ENCODE measurements at regions not wholly inside any gene's neighbourhood (a gene's known extent, or its start where the extent isn't known, plus 50 kb on each side); places are given as distances from the start of the nearest gene placed in this dataset.
"Not testable (repeated sequence)": the region's sequence is repeated elsewhere in the genome, so short reads cannot be mapped to it uniquely, and the experiment has no call there.

DNA sequence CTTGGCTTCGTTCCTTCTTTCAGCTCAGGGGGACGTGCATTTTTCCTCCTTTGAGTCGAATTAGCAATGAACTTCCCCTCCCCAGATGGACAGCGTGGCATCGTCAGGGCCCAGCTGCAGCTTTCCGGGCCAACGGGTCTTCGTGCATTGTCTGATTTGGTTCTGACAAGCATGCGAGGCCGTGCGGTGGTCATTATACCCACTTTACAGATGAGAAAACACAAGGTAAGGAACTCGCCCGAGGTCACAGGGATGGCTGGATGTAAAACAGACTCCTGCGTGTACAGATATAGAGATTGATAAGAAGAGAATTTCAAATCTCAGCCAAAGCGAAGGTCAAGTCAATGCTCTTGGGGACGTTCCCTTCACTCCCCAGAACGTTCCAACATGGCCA lies 187.6 kb upstream of the SULF2 start:
- DNase-seq, result no peak

DNA sequence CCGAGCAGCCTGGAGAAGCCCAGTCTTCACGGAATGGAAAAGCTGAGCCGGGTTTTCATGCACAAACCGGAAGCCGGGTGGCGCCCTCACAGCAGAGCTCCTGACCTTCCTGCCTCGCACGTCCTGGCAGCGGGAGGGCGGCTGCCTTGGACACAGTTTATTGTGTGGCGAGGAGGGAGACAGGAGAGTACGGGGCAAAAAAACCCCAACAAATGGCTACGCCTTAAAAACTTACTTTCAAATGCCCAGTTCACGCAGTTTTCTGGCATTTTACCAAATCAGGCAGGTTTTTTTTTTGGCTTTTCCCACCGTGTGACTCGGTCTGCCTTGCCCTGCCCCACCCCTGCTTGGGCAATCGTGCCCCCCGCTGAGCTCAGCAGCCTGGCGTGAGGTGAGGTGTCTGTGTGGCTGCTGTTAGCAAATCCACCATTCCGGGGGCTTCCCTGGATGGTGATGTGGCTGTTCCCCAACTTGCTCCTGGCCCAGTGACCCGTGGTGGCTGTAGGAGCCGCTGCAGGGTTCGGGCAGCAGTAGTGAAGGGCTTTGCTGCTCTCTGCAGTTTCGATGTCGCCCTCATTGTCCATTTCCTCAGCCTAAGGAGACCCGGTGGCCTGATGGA lies 187.1 kb upstream of the SULF2 start:
- not testable (repeated sequence) for DNase-seq

DNA sequence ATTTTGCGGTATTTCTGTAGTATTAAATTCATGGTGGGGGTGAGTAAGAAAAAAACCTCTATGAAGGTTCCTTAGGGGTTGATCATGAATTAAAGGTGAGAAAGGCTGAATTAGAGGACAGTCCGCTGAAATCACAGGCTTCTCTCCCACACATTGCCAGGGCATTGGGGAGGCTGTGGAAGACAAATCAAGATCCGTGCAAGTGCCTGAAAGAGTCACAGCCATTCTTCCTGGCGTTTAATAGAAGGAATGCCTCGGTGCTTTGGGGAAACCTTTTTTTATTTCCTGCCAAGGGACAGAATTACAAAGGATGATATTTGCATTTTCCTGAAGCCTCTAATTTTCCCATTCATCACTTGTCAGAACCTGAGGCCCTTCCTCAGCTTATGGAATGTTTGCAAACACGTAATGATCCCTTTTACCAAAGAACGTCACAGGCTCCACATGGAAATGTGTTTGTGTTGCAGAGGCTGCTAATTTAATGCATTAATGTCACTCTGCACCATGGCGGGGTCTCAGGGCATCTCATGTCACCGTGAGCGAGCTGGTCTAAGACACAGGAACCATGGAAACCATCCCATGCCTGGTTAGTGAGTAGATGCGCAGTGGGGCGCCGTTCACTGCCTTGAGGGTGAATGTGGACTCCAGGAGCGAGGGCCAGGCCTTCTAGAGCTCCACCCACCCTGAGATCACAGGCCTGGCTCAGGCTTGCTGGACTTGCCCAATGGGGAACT lies 185.9 kb upstream of the SULF2 start:
- no peak for DNase-seq

DNA sequence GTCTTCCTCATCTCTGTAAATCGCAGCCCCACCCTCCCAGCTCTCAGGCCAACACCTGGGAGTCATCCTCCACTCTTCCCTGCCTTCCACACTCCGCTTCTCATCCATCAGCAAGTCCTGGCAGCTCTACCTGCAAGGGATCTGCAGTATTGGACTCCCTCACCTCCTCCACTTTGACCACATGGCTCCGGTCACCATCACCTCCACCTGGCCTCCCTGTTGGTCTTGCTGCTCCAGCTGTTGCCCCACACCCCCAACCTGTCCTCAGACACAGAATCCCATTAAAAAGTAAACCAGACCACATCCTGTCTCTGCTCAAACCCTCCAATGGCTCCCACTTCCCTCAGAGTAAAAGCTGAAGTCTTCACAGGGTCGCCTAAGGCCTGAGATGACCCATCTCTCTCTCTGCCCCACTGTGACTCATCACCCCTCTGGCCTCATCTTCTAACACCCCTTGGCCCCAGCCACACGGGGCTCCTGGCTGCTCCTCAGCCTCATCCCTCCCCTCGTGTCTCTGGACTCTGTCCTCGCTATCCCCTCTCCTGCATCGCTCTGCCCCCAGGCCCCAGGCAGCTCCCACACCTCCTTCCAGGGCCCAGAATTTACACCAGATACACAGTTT lies 185.1 kb upstream of the SULF2 start:
- DNase-seq, result no peak

DNA sequence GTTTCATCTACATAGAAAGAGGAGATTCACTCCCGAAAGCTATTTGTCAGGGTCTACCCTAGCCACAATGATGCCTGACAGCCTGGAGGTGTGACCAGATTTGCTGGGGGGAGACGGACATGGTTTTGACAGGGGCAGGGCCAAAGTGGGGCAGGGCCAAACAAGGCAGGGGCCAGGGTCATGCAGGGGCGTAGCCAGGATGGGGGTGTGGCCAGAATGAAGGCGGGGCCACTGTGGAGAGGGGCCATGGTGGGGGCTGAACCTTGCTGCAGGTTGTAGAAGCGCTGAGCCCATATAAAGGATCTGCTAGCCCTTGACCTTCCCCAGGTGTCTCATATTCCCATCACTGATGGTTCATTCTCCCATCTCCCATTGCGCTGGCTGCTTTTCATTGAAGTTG lies 184.1 kb upstream of the SULF2 start:
- no peak for DNase-seq

DNA sequence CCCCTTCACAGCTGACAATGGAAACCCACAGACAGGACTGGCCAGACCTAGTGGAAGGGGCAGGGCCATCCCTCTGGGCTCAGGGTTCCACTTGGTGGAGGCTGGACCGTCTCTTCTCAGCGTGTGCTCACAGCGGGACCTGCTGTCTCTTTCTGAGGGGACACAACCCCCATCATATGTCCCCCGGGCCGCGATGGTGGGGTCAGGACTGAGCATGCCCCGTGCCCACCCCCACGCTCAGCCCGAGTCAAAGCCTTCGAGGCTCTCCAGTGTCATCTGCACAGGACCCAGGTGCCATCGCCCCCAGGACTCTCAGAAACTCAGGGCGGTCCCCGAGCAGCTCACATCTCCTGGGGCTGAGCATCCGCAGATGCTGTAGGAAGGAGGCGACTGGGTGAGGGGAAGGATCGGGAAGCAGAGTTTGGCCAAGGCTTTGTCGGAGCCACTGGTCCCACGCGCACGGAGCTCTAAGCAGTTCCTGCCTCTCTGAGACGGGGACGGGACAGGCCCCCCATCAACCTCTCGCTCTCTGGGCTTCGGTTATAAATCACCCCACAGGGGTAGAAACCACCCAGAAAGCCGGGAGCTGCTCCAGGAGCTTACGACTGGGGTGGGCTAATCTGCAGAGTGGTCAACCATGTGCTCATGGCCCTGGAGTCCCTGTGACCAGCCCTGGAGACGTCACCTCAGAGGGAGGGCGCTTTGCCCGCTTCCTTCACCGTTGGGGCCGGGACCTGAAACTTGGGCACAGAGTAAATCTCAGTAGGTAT lies 183.4 kb upstream of the SULF2 start:
- no peak for DNase-seq

DNA sequence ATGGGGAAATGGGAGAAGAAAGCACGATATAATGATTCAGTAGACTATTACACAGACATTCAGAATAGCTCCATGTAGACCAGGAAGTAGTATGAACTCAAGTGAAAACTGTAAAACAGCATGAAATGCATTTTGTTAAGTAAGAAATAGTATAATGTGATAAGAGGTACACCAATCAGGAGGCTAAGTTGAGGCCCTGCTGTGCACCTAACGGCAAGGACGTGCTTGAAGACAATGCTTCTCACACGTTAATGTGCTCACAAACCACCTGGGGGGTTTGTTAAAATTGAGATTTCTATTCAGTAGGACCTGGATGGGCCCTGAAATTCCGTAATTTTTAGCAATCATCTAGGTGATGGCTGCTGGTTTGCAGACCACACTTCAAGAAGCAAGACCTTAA lies 178.9 kb upstream of the SULF2 start:
- no peak for DNase-seq

DNA sequence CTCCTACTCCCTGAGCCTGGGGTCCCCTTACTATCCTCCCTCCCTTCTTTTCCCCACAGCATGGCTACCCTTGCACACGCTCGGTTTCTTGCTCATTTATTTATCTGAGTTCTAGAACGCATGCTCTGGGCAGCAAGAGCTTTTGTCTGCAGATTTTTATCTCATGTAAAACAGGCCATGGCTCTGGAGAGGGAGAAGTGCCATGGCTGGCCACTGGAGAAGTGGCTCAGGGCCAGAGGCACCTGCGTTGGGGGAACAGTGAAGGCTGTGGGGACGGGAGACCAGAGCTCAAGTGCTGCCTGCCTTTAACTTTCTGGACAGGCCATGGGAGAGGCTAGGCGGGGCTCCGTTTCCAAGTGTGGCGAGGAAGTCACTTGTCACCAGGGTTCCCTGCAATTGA lies 177.7 kb upstream of the SULF2 start:
- no peak for DNase-seq

DNA sequence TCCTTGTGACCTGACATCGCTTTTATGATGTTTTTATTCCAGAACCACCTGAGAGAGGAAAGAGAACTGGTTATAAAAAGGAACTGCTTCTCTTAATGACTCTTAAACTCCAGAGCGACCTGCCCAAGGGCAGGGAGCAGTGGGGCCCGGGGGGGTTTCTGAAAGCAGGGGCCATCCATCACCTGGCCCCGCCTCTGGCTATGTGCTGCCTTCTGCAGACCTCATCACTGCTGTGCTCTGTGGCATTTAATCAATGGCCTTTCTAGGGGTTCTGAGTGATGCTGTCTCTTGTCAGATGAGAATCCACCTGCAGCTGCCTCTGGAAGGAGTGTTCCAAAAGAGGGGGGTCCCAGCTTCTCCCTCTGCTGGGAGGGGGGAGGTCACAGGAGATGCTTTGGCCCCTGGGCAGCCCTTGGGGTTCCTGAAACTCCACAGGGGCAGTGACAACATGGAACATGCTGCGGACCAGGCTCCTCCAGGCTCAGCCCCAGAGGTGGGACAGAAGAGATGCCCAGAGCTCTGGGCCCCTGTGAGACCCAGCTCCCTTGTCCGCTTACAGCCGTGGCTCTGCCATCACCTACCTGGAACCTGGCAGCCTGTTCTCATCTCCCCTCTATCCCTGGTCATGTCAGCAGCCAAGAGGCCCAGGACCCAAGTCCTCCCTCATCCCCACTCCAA lies 177.1 kb upstream of the SULF2 start:
- DNase-seq, result no peak

DNA sequence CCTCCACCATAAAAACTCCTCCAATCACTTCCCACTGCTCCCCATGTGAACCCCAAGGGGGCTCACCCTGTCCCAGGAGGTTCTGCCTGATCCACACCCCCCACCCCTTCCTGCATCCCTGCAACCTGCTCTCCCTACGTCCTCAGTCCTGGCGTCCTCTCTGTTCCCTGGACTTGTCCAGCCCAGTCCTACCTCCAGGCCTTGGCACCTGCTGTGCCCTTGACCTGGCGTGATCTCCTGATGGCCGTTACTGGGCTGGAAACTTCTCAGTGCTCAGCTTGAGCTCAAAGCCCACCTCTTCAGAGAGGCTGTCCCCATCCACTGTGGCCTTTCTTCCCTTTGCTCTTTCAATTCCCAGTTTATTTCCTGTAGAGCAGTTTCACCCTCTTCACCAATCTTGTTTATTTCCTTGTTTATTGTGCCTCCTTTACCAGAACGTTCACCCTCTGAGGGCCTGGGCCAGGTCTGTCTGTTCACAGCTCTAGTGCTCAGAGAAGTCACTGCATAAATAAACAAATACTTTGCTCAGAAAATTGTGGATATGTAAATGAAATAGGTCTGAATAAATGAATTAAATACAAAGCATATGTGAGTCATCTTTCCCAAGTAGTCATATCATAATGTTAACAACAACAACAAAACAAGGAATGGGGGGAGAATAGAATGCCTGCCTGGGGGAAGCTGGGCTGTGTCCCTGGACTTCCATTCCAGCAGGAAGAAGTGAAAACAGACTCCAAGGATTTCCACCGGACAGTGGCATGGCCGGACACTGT lies 175.7 kb upstream of the SULF2 start:
- DNase-seq, result no peak

DNA sequence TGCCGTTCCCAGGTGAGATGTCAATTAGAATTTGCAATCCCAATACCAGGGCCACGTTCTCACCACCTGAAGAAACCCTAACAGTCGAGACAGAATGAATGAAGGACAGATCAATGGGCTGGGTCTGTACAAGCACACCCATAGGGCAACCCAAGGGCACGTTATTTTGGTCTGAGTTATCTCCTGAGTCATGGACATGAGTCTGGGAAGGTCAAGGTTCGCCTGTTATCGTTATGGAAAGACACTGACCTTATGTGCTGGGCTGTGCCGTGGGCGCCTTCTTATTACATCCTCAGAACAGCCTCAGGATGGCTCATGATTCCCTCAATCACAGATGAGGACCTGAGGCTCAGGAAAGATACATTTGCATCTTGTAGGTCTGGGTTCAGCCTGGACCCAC lies 175.0 kb upstream of the SULF2 start:
- no peak for DNase-seq

DNA sequence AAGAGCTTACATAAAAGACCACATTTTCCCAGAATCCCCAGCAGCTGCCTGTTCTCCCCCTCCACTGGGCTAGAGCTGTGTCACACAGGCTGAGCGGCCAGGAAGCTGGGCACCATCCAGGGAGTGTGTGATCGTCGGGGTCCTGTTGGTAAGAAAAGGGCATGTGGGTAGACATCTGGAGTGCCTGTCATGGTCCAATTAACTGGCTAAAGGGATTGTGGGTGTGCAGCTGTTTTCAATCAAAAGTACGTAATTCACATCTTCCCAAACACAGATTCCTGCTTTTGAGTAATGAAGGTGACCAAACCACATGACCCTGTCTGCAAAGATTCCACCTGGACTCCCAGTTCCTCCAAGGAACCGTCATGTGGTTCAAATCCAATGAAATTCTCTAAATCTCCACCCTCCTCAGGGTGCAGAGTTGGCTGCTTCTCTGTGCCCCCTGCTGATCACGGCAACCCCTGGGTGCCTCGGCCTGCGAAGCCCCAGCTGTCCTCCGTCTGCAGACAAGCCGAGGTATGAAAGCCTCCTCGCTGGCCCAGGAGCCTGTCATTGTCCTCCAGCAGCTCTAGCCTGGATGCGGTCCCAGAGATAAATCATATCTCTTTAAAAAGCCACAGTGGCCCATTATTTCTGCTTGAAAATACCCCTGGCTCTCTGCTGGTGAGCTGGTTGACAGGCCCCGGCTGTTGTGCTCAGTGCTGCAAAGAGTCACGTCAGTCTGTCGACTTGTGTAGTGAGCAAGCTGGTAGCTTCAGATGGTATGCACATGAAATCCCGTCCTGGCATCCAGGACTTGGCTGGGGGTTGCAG lies 172.9 kb upstream of the SULF2 start:
- DNase-seq, result not testable (repeated sequence)

DNA sequence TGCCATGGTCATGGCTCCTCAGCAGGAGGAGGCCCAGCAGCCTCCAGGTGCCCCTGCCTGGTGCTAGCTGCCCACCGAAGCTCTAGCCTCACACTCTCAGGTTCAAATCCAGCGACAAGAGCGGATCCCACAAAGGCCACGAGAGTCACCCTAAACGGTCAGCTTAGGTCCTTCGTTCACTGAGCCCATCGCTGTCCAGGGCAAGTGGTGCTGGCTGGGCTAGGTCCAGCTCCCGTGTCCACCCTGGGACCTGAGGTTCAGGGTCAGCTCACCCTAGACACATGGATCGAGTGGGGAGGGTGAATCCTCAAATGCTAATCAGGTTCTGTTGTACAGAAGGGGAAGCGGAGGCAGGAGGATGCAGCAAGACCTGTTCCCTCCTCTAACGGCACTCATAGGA lies 171.9 kb upstream of the SULF2 start:
- no peak for DNase-seq

DNA sequence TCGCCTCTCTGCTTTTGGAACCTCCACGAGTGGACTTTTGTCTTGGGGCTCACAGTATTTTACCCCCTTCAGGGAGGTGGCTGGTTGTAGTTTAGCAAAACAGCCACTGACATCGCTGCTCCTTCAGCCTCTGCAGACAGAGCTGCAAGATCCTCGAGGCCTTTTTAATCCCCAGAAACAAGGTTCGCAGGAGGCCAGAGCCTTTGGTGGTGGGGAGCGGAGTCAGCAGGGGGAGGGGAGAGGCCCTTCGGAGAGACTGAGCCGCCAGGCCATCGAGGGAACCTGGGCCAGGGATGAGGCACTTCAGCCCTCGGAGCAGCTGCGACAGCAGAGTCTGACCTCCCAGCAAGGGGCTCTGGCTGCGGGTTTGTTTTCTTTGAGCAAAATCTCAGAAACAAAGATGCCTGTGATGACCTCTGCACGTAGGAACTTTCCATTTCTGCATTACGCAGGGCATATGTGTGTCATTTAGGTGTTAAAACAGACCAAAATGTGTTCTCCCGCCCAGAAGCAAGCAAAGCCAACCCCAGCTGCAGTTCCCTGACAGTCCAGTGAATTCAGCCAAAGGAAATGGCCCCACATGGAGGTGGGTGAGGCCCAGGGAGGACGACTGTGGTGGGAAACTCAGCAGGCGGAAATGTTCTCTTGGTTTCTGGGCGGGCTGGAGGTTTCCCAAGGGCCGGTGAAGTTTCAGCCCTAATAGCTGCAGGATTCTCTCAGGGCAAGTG lies 171.2 kb upstream of the SULF2 start:
- DNase-seq, result no peak

DNA sequence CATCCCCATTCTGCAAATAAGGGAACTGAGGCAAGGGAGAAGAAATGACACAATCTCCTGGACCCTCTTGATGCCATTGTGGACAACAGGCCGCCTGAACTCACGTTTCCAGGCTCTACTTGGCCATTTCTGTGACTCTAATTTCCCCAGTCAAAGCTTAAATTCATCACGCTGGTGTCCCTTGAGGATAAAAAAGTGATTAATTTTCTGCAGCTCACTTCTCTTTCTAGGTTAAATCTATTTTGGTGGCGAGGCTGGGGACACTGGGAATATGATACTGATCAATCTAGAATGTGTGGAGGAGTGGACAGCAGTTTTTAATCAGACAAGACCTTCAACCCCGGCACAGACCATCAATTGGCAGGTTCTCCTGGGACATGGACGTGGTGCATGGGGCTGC lies 168.2 kb upstream of the SULF2 start:
- no peak for DNase-seq

DNA sequence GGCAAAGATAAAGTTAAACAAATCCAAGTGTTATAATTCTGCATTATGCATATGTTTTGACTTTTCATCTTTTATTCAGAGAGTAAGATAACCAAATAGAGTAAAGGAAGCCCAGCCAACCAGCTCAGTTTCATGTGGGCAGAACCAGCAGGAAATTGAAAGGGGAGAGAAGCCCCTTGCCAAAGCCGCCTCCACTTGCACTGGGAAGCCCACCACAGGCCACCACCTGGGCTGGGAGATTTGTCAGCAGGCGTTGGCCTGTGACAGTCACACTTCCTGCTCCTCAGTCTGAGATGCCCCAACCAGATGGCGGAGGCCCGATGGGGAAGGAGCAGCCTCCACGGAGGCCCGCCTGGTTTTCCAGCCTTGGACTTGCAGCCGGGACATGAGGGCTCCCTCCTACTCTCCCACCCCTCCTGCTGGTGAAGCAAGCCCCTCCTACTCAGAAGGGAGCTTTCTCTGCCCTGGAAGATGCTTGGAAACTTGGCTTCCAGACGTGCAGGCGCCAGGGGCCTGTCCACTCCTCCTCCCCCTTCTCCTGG lies 166.8 kb upstream of the SULF2 start:
- no peak for DNase-seq

DNA sequence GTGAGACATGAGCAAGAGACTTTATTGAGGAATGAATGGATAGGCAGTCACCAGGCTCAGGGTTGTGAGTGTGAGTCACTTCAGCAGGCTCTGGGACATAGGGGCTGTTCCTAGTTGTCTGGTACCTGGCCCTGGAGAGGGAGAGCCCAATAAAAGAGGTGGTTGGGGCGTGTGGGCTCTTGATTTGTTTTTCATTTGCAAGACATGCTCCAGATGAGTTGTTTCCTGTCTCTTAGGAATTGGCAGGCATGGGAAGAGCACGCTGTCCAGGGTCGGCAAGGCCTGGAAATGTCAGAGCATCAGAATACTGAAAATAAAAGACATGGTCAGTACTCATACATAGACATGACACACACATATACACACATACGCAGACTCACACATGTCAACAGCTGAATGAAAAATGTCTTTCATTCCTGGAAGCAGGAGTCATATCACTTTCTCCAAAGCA lies 166.3 kb upstream of the SULF2 start:
- DNase-seq, result no peak

DNA sequence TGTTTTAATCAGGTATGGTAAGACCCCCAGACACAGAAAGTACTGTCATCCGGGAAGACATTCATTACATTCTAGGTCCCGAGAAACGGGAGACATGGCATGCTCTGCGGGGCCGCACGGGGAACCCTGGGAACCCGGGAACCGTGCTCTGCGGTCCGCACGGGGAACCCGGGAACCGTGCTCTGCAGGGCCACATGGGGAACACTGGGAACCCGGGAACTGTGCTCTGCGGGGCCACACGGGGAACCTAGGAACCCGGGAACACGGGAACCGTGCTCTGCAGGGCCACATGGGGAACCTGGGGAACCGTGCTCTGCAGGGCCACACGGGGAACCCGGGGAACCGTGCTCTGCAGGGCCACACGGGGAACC lies 165.6 kb upstream of the SULF2 start:
- no peak for DNase-seq

DNA sequence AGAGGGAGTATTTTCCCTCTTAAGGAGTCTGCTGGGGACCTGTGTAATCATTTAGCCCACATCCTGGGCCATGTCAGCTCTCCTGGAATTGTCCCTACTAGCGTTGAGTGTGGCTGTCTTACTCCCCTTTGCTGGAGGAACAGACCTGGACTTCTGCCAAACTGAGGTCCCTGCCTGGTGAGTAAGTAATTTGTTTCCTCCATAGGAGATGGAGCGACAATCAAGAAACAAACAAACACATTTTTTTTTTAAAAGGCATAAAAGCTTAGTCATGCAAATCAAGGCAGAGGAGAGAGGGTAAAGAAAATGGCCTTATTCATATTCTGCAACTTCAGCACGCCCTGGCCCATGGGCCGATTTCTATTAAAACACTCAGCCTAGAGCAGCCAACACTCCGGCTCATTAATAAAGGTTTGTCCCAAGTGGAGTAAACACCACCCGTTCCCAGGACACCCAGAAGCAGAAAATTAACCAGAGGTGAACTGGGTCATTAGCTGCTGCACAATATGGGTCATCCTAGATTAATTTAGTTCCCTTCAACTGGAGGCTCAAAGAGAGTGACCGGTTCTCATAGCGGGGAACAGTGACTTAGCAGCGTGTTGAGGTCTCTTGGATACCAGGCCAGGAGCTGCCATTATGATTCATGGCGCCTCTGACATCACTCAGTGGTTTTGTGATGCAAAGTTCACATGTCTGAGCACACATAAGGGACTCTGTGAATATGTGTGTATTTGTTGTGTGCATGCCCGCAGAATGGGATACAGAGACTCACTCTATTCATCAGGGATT lies 165.0 kb upstream of the SULF2 start:
- DNase-seq, result no peak

DNA sequence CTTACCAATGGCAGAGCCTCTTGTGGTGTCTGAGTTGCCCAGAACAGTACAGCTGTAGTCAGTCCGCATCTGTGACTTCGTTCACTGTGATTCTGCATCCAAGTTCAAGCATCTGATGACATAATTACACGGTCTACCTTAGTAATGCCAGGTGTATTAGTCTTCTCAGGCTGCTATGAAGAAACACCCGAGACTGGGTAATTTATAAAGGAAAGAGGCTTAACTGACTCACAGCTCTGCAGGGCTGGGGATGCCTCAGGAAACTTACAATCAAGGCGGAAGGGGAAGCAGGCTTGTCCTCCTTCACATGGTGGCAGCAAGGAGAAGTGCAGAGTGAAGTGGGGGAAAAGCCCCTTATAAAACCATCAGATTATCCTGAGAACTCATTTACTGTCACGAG lies 163.9 kb upstream of the SULF2 start:
- no peak for DNase-seq

Measured in stimulated activated naive CD4-positive, alpha-beta T cell (primary cell).